CD1c-positive myeloid dendritic cell (primary cell): ENCODE measurements at regions not wholly inside any gene's neighbourhood (a gene's known extent, or its start where the extent isn't known, plus 50 kb on each side); places are given as distances from the start of the nearest gene placed in this dataset.

Experiments
- DNase-seq: peaks from one replicate; pipeline ENCODE4 v3.0.0-alpha.2; 2016; ENCODE audit errors: extremely low spot score

DNA sequence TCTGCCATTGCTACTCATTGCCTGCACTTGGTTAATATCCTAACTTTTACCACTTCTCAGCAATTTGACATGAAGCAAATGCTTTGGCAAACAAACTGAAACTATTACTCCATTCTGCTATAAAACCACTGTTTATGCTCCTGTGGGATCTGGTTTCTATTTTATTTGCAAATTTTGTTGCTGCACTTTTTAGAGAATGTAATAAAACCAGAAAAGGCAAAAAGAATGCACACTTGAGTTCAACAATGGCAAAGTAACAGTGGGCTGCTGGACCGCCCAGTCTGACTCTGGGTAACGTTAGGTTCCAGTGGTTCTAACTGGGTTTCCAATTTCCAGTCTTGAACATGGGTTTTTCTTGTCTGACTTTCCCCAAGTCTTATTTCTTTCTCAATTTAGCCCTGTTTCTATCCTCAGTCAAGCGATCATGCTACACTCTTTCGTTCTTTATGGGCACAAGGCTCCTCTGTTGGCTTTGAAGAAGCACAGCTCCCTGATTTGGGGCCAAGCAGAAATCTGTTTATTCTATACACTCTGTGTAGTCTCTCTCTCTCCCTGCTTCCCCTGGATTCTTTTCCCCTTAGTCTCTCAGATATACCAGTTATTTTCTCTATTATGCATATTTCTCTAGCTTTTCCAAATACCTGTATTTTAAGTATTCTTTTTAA lies 129.2 kb upstream of the FAM3C start:
- no peak for DNase-seq

DNA sequence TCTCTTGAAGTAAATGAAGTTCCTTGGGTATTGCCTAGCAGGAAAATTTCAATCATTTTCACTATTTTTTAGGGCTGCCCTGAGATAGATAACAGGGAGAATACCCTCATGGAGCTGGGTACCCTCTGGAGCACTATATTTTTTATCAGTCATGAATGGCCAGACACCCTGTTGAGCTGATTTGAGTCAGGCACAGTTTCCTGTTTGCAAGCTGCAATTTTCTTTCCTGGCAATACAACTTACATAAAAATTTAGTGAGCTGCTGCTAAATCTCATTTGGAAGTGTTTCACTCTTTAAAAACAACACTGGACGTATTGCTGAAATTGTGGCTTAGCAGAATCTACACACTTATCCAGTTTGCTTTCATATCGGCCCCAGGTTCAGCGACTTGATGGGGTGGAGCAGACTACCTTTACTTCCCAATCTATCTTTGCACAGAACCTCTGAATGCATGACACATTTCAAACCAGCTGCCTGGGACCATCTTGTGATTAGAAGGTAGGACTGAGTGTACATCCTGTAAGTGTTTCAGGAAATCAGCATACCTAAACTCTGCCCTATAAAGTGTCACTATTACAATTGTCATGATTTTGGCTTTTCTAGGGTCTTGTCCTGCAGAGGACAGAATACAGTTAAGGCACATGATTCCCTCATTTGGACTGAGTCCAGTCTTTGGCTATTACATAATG lies 125.7 kb upstream of the FAM3C start:
- no peak for DNase-seq

DNA sequence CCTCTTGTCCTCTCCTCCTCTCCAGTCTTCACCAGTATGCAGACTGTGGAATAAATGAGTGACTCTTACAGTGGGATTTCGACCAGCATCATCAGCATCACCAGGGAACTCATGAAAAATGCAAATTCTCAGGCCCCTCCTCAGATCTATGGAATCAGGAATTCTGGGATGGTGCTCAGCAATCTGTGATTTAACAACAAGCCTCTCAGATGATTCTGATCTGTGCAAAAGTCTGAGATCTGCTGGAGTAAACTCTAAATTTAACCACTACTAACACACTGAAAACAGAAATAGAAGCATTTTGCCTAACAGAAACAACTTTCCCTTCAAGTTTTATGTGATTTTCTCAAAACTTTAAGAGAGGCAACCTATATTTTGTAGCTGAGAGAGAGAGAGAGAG lies 124.8 kb upstream of the FAM3C start:
- DNase-seq = no peak

DNA sequence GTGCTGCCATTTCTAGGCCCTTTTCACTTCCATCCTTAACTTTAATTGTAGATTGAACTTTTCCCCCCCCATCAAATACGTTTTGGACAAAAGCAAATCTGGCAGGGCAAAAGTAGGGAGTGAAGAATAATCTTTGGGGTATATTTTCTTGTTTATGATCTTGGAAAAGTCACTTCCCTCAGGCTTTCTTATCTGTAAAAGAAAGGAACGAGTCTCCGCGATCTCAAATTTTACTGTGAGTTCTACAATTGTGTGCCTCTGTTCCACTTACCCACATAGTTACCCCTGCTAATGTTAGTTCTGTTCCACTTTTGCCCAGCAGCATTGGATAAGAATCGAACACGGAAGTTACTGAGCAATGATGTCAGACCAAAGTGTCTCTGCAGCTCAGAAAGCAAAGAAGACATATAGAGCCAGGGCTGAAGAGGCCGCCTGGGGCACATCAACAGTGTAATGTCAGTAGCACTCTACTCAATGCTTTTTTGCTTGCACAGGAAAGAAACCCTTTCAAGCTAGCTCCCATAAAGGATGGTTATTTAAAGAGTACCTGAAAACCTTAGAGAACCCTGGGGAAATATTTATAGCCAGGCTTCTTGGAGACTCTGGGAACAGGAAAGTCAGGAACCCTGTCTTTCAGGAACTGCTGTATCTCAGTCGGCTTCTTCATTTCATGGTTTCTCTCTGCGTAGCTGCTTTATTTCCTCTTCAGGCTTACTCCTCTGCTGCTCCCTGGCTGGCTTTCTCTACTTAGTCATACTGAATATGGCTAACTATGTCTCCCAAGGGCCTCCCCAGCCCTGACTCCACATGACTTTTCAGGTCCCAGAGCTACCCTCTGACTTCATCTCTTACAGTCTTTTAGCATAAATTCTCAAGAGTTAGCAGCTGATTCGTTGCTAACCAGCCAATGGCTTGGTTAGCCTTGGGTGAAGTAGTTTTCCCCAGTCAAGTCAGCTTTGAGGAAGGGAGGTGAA lies 123.7 kb upstream of the FAM3C start:
- no peak for DNase-seq

DNA sequence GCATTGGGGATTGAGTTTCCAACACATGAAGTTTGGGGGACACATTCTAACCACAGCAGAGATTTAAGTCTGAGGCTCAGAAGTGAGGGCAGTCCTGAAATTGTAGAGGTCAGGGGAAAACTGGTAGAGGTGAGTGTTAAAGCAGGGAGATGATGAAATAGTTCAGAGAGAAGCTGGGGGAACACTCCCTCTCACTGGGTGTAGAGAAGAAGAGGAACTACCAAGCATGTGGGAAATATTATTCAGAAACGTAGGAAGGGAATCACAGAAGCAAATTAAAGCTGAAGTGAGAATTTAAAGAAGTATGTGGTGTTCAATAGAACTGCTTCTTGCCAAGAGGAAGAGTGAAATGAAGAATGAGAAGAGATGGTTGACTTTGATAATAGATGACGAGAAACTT lies 121.5 kb upstream of the FAM3C start:
- DNase-seq = peak; percentile 11

DNA sequence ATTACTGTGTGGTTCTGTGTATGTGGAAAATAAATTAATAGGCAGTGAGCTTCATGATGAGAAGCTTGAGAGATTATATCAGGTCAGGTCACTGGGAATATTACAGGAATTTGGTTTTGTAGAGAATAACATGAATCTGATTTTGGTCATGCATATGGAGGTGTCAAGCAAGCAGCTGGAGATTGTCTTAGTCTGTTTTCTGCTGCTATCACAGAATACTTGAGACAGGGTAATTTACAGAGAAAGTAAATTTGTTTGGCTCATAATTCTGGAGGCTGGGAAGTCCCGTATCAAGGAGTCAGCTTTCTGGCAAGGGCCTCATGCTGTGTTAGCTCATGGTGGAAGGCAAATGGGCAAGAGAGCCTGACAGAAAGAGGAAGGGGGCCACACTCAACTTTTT lies 120.7 kb upstream of the FAM3C start:
- DNase-seq = no peak

DNA sequence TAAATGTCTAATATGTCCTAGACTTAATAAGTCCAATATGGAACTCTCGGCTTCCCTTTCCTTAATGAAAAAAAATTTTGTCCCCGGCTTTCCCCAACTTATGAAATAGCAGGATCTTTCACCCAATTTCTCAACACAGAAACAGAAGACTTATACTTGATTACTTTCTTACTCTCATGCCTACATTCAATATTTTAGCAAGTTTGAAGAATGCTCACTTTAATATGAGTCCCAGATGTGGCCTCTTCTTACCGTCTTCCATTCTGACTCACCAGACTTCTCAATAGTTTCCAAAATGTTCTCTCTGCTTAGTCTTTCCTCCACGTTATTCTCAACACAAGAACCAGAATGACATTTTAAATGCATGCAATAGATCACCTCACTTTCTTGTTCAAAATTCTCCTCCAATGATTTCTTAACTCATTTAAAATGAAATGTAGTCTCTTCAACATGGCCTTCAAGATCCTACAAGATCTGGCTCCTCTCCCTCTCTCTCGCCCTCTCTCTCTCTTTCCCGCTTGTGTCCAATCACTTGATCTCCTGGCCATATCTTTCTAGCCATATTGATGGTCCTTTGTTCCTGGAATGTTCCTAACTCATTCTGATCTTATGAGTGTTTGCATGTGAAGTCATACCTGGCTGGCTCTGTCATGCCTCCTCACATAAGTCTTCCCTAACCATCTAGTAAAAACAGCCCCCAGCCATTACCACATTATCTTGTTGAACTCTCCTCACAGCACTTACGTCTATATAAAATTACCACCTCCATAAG lies 119.7 kb upstream of the FAM3C start:
- DNase-seq = no peak

DNA sequence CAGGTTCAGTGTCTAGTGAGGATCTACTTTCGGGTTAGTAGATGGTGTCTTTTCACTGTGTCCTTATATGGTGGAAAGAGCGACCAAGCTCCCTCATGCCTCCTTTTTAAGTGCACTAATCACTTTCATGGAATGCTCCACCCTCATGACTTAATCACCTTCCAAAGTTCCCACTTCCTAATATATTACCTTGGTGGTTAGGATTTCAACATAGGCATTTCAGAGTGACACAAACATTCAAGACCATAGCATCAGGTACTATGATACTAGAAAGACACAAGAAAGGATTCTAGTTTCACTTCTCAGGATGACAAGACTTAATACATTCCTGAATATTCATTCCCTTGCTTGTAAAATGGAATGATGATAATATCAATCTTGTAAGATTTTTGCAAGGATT lies 119.1 kb upstream of the FAM3C start:
- DNase-seq = no peak

DNA sequence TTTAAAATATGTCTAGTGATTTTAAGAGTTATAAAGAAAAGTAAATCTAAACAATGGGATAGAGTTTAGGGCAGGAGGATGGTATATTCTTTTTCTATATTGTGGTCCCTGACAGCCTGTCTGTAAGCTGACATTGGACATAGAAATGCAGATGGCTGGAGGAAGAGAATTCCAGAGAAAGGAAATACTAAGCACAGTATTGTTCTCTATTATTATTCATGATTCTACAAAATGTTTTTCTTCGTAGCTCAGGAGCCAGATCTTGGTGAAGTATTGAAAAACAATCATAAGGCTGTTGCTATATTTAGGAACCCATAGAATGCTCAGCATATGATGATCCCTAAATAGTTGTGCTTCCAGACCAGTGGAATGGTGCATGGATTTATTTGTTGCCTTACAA lies 117.0 kb upstream of the FAM3C start:
- DNase-seq = no peak

DNA sequence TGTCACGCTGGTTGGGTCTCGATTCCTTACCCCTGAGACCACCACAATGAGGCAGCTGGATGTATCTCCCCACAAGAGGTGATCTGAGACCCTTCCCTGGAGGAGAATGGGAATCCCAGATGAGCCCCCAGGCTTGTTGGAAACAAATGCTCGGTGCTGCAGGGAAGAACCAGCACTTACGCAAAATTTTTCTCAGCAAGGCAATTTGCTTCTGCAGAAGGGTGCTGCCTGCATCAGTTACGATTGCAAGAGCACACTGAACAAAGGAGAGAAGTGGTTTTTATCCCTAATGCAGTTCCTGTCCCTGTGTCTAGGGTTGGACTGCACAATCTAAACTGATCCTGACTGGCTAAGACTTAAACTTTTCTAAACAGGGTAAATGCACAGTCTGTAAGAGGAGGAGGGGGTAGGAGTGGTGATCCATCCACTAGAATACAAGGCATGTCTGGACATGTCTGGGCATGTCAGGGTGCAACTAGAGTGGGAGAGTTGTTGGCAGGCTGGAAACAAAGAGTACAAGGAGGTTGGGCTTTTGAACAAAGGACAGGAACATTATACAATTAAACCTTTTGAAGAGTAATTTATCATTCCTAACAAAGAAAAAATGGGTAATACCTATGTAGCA lies 114.9 kb upstream of the FAM3C start:
- DNase-seq = no peak

DNA sequence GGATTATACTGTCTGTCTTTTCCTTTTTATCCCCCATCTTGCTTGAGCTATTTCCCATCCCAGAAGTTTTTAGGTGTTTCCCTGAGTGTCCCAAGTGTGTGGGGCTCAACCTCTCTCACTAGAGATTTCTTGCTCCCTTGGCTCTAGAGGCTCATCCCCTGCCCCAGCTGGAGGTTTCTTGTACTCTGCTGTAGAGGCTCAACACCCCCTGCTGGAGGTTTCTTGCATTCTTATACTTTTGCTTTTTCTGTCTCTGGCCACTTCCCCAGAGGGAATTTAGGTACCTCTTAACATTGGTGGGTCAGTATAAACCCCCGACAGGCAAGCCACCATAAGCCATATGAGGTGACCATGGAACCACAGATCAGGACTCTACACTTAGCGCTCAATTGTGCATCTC lies 114.2 kb upstream of the FAM3C start:
- DNase-seq = peak; percentile 4

DNA sequence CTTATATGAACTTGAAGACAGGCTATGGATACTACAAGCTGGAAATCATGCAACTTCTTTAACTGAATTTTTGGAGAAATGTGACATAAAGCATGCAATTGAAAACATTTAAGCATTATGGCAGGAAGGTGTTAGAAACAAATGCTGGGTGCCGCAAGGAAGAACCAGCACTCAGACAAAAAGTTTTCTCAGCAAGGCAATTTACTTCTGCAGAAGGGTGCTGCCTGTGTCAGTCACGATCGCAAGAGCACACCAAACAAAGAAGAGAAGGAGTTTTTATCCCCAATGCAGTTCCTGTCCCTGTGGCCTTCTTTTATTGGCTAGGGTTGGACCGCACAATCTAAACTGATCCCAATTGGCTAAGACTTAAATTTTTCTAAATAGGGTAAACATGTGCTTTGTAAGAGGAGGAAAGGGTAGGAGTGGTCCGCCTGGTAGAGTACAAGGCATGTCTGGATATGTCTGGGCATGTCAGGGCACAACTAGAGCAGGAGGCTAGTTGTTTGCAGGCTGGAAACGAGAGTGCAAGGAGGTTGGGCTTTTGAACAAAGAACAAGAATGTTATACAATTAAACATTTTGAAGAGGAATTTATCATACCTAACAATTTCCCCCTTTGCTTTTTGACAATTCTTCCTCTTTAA lies 109.6 kb upstream of the FAM3C start:
- DNase-seq = no peak

DNA sequence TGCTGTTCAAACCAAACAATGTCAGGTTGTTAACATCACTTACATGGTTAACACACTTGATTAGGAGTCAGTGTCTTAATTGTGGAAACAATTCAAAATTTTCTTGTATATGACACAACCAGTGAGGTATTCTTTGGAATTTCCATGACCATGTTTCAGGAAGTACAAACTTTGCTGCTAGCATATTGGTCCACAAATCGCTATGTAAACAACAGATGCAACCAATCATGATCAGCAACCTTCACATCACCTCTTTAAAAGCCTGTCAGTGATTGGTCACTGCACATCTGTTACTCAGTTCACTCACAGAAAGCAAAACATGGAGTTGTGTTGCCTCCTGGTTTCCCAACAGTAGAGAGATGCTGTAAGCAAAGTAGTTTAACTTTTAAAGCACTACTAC lies 108.9 kb upstream of the FAM3C start:
- no peak for DNase-seq

DNA sequence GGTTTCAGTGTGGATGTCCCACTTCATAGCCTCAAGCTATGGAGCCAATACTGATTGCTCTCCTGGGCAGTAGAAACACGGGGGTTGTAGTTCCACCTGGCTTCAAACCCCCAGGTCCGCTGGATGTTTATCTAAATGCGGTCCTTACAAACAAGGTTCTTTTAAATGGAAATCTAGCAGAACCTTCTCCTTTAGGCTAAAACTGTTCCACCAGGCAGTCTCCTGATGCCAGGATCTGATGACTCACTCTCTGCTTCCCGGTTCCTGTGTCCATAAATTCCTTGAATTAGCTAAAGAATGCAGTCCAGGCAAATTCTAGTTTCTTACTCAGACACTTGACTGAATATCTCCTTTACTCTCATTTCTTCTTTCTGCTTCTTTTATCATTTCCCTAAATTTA lies 108.4 kb upstream of the FAM3C start:
- no peak for DNase-seq

DNA sequence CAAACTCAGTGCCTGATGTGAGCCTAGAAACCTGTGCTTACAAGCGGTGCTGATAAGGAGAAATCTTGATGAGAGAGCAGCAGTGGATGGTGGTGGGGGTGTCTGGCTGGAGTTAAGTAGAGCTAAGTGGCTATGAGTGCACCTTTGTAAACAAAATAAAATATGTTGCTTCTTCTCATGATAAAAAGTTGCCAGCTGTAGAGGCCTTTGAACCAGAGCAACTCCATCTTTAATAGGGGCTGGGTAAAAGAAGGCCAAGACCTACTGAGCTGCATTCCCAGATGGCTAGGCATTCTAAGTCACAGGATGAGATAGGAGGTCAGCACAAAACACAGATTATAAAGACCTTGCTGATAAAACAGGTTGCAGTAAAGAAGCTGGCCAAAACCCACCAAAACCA lies 107.6 kb upstream of the FAM3C start:
- no peak for DNase-seq

DNA sequence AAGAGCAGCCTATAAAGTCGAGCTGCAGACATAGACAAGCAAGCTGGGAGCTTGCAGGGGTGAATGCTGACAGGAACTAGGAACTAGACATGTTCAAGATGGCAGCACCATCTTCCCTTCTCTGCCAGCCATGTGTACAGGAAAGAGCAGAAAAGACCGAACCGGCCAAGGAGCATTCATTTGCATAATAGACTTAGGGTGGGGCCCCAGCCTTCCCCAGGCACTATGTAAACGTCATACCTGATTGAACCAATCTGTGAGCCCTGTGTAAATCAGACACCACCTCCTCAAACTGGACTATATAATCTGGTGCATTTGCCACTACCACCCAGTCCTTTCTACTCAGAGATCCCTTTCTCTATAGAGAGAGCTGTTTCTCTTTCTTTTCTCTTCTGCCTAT lies 106.9 kb upstream of the FAM3C start:
- DNase-seq = no peak

DNA sequence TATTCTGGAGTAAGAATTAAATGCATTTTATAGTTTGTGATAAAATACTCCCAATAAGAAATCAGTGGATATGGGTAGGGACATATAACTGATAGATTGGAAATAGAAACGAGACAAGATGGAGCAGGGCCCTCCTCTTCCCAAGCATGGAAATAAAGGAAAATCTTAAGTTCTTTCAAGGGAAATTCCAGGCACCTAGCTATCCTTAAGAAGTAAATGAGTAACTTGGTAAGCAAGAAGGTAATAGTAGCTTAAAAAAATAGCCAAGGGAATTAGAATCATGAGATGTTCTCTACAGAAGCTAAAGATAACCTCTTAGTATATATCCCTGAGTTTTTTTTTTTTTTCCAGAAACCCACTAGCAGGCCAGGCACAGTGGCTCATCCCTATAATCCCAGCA lies 105.5 kb upstream of the FAM3C start:
- DNase-seq = no peak

DNA sequence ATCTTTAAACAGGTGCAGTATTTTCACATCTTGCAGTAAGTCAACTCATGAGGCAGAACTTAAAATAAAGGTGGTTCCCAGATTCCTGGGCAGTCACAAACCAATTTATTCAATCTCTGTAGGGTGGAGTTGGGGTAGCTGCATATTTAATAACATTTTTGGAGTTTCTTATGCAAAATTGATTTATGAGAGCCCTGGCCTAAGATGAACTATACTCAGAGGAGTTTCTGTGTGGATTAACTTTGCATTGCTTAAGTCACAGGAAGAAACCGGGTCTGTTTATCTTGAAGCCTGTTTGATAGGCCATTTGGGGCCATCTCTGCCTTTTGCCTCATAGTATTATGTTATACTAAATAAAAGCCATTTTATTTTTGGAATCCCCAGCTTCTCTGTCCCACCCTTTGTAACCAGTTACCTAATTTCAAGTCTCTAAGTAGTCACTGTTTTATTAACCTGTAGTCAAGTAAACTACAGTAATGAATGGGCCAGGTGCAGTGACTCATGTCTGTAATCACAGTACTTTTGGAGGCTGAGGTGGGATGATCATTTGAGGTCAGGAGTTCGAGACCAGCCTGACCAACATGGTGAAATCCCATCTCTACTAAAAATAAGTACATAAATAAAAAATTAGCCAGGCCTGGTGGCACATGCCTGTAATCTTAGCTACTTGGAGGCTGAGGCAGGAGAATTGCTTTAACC lies 104.4 kb upstream of the FAM3C start:
- DNase-seq = no peak

DNA sequence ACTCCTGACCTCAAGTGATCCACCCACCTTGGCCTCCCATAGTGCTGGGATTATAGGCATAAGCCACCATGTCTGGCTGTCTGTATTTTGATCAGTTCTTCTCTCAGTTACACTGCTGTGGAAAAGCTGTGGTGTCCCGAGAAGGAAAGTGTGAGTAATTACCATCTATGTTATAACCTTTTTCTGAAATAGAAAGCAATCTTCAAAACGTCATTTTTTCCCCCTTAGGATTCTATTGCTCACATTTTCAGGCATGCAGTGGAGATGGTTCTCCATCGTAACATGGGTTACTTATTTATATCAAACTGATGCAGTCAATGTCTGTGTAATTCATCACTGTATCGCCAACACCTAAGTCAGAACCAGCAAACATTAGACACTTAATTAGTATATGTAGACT lies 103.5 kb upstream of the FAM3C start:
- DNase-seq = no peak

DNA sequence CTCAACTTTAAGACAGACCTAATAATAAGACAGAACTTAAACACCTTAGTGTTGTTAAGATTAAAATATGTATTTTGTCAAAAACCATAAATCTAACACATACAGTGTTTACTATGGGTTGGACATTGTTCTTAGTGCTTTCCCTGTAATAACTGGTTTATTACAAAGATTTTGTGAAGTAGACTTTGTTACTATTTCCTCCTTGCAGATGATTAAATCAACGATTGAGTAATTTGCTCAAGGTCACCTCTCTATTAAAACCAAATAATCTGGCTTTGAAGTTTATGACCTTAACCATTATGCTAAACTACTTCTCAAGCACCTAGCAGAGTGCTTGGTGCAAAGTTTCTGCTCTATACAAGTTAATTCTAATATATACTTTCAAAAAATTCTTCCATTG lies 102.7 kb upstream of the FAM3C start:
- no peak for DNase-seq
